Esophagus muscularis mucosa (tissue), 4 donors: ENCODE measurements at regions not wholly inside any gene's neighbourhood (a gene's known extent, or its start where the extent isn't known, plus 50 kb on each side); places are given as distances from the start of the nearest gene placed in this dataset.

Experiments used
- EP300 ChIP-seq: sonication (generic); formaldehyde crosslinking; IDR thresholded peaks from one replicate; pipeline ENCODE4 v1.6.1; 2017; ENCODE audit warnings: antibody characterized with exemption
- POLR2A ChIP-seq: fragments of 450-650 bp; IDR thresholded peaks from one replicate; pipeline ENCODE4 v1.6.1; 2017; ENCODE audit warnings: antibody characterized with exemption, moderate library complexity, mild to moderate bottlenecking, low read depth
- POLR2AphosphoS5 ChIP-seq, 2 donors: sonication (generic); formaldehyde crosslinking; IDR thresholded peaks; one replicate each; pipeline ENCODE4 v1.6.1; 2017; ENCODE audit warnings: antibody characterized with exemption in 2 of 2
- TF ChIP-seq, protein P1 (sequence below), 3 experiments: fragments of 200-600 bp in 2 of 3; fragments of 450-650 bp in 1 of 3; sonication (generic) in 2 of 3; IDR thresholded peaks; one replicate each; pipeline ENCODE4 v1.5.1; 2017 to 2019; ENCODE audit warnings: antibody characterized with exemption in 3 of 3, mild to moderate bottlenecking in 2 of 3, moderate library complexity in 1 of 3

DNA sequence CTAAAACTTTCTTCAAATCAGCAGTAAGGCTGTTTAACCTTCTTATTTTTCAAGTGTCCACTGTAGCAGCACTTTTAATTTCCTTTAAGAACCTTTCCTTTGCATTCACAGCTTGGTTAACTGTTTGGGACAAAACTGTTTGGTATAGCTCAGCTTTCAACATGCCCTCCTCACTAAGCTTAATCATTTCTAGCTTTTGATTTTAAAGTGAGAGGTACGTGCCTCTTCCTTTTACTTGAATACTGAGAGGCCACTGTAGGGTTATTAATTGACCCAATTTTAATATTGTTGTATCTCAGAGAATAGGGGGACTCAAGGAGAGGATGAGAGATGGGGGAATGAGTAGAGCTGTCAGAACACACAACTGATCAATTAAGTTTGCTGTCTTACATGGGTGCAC lies 129.5 kb upstream of the MMS22L start:
- TF ChIP-seq, protein P1, sequence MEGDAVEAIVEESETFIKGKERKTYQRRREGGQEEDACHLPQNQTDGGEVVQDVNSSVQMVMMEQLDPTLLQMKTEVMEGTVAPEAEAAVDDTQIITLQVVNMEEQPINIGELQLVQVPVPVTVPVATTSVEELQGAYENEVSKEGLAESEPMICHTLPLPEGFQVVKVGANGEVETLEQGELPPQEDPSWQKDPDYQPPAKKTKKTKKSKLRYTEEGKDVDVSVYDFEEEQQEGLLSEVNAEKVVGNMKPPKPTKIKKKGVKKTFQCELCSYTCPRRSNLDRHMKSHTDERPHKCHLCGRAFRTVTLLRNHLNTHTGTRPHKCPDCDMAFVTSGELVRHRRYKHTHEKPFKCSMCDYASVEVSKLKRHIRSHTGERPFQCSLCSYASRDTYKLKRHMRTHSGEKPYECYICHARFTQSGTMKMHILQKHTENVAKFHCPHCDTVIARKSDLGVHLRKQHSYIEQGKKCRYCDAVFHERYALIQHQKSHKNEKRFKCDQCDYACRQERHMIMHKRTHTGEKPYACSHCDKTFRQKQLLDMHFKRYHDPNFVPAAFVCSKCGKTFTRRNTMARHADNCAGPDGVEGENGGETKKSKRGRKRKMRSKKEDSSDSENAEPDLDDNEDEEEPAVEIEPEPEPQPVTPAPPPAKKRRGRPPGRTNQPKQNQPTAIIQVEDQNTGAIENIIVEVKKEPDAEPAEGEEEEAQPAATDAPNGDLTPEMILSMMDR (IDR thresholded peaks at IDR 0.05), result no peak
- TF ChIP-seq POLR2A (no peak), POLR2AphosphoS5 (IDR thresholded peaks at IDR 0.05) (no peak), EP300 (no peak)
